ENCODE measurements at regions not wholly inside any gene's neighbourhood (a gene's known extent, or its start where the extent isn't known, plus 50 kb on each side); places are given as distances from the start of the nearest gene placed in this dataset.

DNA sequence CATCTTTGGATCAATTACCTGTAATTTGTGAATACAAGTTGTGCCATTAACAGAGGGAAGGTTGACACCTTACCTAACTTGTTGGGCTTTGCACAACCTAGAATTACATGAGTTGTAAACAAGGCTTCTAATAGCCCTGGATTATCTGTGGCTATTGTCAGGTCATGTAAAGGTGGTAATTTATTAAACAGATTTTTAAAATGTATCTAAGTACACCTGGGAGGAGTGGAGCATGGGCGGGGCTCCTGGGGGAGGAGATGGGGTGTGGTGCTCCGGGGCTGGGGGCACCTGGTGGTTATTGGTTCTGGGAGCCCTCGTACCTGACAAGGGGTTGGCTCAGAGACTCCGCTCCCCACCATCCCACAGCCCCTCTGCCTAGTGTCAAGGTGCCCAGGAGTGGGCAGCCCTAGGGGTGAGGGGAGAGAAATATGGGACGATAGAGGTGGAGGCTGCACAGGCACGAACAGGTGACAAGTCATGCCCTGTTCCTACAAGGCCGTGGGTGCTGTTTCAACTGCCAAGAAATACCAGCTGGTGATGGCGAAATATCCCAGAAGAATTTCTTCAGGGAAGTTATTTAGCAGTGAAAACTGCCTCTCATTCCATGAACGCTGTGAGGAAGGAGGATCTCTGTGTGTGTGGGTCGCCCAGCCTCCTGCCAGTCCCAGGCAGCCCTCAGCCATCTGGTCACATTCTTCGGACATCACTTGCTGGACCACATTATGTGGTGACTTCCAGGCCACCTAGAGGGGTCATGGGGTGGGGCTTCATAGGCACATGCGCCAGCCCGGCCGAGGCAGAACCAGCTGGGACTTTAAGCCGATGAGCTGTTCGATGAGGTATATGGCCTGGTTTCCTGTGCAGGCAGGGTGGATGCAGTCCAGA lies 55.5 kb upstream of the IRX3 start:
- Mint-ChIP-seq H3K27me3 (no peaks in the 10 kb centered on the region), H3K4me1 (no peaks in the 10 kb centered on the region), H3K36me3 (ENCODE audit: low read depth) (no peaks in the 10 kb centered on the region), H3K9me3 (no peaks in the 10 kb centered on the region), H3K4me3 (no peak overlapping the region), H3K27ac (no peak overlapping the region)
- DNase-seq (no peak), ATAC-seq (ENCODE audit: low read depth) (no peak)
- TF ChIP-seq, protein P1, sequence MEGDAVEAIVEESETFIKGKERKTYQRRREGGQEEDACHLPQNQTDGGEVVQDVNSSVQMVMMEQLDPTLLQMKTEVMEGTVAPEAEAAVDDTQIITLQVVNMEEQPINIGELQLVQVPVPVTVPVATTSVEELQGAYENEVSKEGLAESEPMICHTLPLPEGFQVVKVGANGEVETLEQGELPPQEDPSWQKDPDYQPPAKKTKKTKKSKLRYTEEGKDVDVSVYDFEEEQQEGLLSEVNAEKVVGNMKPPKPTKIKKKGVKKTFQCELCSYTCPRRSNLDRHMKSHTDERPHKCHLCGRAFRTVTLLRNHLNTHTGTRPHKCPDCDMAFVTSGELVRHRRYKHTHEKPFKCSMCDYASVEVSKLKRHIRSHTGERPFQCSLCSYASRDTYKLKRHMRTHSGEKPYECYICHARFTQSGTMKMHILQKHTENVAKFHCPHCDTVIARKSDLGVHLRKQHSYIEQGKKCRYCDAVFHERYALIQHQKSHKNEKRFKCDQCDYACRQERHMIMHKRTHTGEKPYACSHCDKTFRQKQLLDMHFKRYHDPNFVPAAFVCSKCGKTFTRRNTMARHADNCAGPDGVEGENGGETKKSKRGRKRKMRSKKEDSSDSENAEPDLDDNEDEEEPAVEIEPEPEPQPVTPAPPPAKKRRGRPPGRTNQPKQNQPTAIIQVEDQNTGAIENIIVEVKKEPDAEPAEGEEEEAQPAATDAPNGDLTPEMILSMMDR (IDR thresholded peaks at IDR 0.05) = no peak
- ChIA-PET CTCF (no interaction called here), POLR2A (no interaction called here)
- intact Hi-C loops (cut with micrococcal nuclease) = no loop called here

DNA sequence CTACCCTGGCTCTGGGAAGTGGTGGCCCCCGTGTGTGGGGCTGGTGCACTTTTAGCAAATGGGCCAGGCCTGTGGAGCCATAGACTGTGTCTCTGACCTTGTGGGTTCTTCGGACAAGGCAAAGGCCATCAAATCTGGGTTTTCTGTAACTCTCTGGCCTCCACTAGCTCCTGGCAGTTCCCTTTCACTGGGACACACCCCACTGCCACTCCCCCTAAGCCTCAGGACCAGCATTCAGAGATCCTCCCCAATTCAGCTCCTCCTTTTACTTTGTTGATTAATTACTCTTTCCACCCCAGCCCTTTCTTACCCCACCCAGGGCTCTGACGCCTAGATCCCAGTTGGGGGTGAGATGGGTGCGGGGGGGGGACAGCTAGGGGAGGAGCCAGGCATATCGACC lies 53.9 kb upstream of the IRX3 start:
- no peak for ATAC-seq (ENCODE audit: low read depth)
- no peaks in the 10 kb centered on the region for H3K9me3 Mint-ChIP-seq
- no peak overlapping the region for H3K27ac Mint-ChIP-seq
- H3K4me1 Mint-ChIP-seq = no peaks in the 10 kb centered on the region
- no peaks in the 10 kb centered on the region for H3K36me3 Mint-ChIP-seq (ENCODE audit: low read depth)
- intact Hi-C loops (cut with micrococcal nuclease) = no loop called here
- H3K27me3 Mint-ChIP-seq = peaks cover 4% of the 10 kb centered on the region
- TF ChIP-seq, protein P1 (IDR thresholded peaks at IDR 0.05) = no peak
- POLR2A ChIA-PET = no interaction called here
- no peak overlapping the region for H3K4me3 Mint-ChIP-seq
- CTCF ChIA-PET = no interaction called here
- DNase-seq = no peak

DNA sequence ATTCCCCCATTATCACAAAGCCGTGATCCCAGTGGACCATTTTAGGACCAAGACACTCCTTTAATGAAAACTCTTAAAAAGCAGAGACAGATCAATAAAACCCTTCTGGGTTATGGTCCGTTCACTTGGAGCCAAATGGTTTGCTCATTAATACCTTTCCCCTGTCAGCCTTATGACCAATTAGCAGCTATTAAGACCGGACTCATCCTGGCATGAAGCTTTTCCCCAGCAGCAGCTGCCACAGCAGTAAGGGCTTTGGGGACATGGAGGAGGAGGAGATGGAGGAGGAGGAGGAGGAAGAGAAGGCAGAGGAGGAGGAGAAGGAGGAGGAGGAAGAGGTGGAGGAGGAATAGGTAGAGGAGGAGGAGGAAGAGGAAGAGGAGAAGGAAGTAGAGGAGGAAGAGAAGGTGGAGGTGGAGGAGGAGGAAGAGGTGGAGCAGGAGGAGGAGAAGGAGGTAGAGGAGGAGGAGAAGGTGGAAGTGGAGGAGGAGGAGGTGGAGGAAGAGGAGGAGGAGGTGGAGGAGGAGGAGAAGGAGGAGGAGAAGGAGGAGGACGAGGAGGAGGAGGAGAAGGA lies 50.1 kb upstream of the IRX3 start:
- H3K4me3 Mint-ChIP-seq = no peak overlapping the region
- H3K27ac Mint-ChIP-seq = no peak overlapping the region
- DNase-seq (no peak), ATAC-seq (ENCODE audit: low read depth) (no peak)
- H3K9me3 Mint-ChIP-seq = no peaks in the 10 kb centered on the region
- peaks cover 5% of the 10 kb centered on the region for H3K27me3 Mint-ChIP-seq
- CTCF ChIA-PET = no interaction called here
- H3K36me3 Mint-ChIP-seq (ENCODE audit: low read depth) = no peaks in the 10 kb centered on the region
- TF ChIP-seq, protein P1 (IDR thresholded peaks at IDR 0.05) = no peak
- POLR2A ChIA-PET = no interaction called here
- intact Hi-C loops (cut with micrococcal nuclease) = no loop called here
- no peaks in the 10 kb centered on the region for H3K4me1 Mint-ChIP-seq

Data from activated B cell treated with CpG ODN at 0.5 μM for 24 hours (primary cell).